K562 (cell line): ENCODE measurements at regions not wholly inside any gene's neighbourhood (a gene's known extent, or its start where the extent isn't known, plus 50 kb on each side); places are given as distances from the start of the nearest gene placed in this dataset.

ENCODE experiments used
- ATAC-seq: fragments of 200-7000 bp; cut with Tn5 transposase; 3 replicates; pipeline ENCODE4 v1.9.1; 2020; ENCODE audit warnings: moderate library complexity
- BruUV-seq: library from RNA; stranded (reverse); fragments of 400-500 nt; replicated peaks from 2 replicates; lab custom pipeline; 2021; lab: Mats Ljungman, UMichigan
- CTCF ChIA-PET: fragments of 300-600 bp; formaldehyde crosslinking; extraction: SDS; loops from one replicate; lab custom pipeline; 2021; ENCODE audit warnings: low intra/inter-chr PET ratio; lab: Yijun Ruan, JAX
- POLR2A ChIA-PET: fragments of 300-600, 350-650 bp; sonication (Branson Sonifier 250); formaldehyde crosslinking; extraction: SDS; loops from one replicate; lab custom pipeline; 2021; ENCODE audit warnings: antibody characterized with exemption, inconsistent platforms; lab: Yijun Ruan, JAX
- DNase-seq, 4 experiments: peaks; one replicate each; pipeline versions ENCODE4 v3.0.0 to v3.0.0-alpha.2; 2011 to 2018; ENCODE audit warnings: low spot score in 3 of 4, mixed read lengths in 3 of 4; ENCODE audit errors: extremely low read depth in 1 of 4
- FAIRE-seq: peaks from 2 replicates; lab custom pipeline; 2011; peaks lifted over from hg19 to GRCh38; lab: Jason Lieb, UNC
- H2AFZ ChIP-seq: 2 replicates; pipeline ENCODE4 v1.6.0; 2011; ENCODE audit warnings: low read depth, low read length, control low read depth, inconsistent platforms
- H3K27ac ChIP-seq: fragments of 200-600 bp; 3 replicates; pipeline ENCODE4 v1.8.0; 2011; ENCODE audit warnings: low read depth, mild to moderate bottlenecking, control low read depth, inconsistent platforms, low read length, moderate library complexity, mixed read lengths; ENCODE audit errors: extremely low read depth
- H3K27me3 ChIP-seq, 2 experiments: fragments of 300-600 bp in 1 of 2; 2 replicates in 1 of 2; 3 replicates in 1 of 2; pipeline versions ENCODE4 v1.6.0 to v1.8.0; 2011; ENCODE audit warnings: inconsistent platforms in 2 of 2, low read length in 2 of 2, mild to moderate bottlenecking in 1 of 2, mixed read lengths in 1 of 2, moderate library complexity in 1 of 2; ENCODE audit not compliant: control insufficient read depth in 2 of 2, insufficient read depth in 2 of 2
- H3K36me3 ChIP-seq: fragments of 300-600 bp; 3 replicates; pipeline ENCODE4 v1.8.0; 2011; ENCODE audit warnings: mild to moderate bottlenecking, low read length, inconsistent platforms; ENCODE audit not compliant: control insufficient read depth, insufficient read depth
- H3K4me1 ChIP-seq, 2 experiments: fragments of 200-600 bp in 1 of 2; replicated peaks in 1 of 2; 2 replicates in 1 of 2; 3 replicates in 1 of 2; pipeline versions ENCODE4 v1.5.1 to v1.8.0; 2011; ENCODE audit warnings: inconsistent platforms in 2 of 2, low read length in 2 of 2, mild to moderate bottlenecking in 1 of 2, mixed read lengths in 1 of 2, moderate library complexity in 1 of 2; ENCODE audit not compliant: control insufficient read depth in 2 of 2, insufficient read depth in 2 of 2
- H3K4me2 ChIP-seq: 2 replicates; pipeline ENCODE4 v1.6.1; 2011; ENCODE audit warnings: low read length, control low read depth, inconsistent platforms, mixed read lengths; ENCODE audit not compliant: insufficient read depth
- H3K4me3 ChIP-seq: fragments of 200-600 bp; sonication (generic), shearing (Covaris generic); 2 replicates; pipeline ENCODE4 v1.5.1; 2016; ENCODE audit warnings: control low read depth, inconsistent platforms
- H3K79me2 ChIP-seq: fragments of 200-600 bp; 3 replicates; pipeline ENCODE4 v1.8.0; 2011; ENCODE audit warnings: low read length, inconsistent platforms; ENCODE audit not compliant: control insufficient read depth, insufficient read depth
- H3K9ac ChIP-seq, 2 experiments: 2 replicates each; pipeline versions ENCODE4 v1.6.0 to v1.6.1; 2011; ENCODE audit warnings: low read depth in 2 of 2, low read length in 2 of 2, control low read depth in 1 of 2, inconsistent platforms in 1 of 2, mild to moderate bottlenecking in 1 of 2, mixed read lengths in 1 of 2; ENCODE audit not compliant: insufficient read depth in 1 of 2
- H3K9me1 ChIP-seq: one replicate; pipeline ENCODE4 v1.6.0; 2011; ENCODE audit warnings: inconsistent platforms, mild to moderate bottlenecking, low read length, moderate library complexity; ENCODE audit not compliant: control insufficient read depth, insufficient read depth
- H3K9me3 ChIP-seq: replicated peaks from 2 replicates; pipeline ENCODE4 v1.5.1; 2011; ENCODE audit warnings: low read depth, low read length, inconsistent platforms; ENCODE audit not compliant: control insufficient read depth, insufficient read depth
- H4K20me1 ChIP-seq: replicated peaks from 2 replicates; pipeline ENCODE4 v1.6.1; 2011; ENCODE audit warnings: low read length, inconsistent platforms, mixed read lengths; ENCODE audit not compliant: control insufficient read depth, insufficient read depth
- E2F3 ChIP-seq: fragments of 250-450 bp; sonication (Bioruptor Pico); IDR thresholded peaks from 2 replicates; pipeline ENCODE4 v1.4.0; 2020; ENCODE audit warnings: mild to moderate bottlenecking
- FOXJ2 ChIP-seq: fragments of 200-800 bp; sonication (Bioruptor generic); IDR thresholded peaks from 2 replicates; pipeline ENCODE4 v1.6.1; 2016; ENCODE audit warnings: missing genetic modification characterization, missing compliant biosample characterization
- HIVEP1 ChIP-seq: fragments of 250-450 bp; sonication (Bioruptor Pico); IDR thresholded peaks from 2 replicates; pipeline ENCODE4 v1.4.0; 2020; ENCODE audit warnings: mild to moderate bottlenecking
- HNRNPLL ChIP-seq: fragments of 200-400 bp; formaldehyde crosslinking; IDR thresholded peaks from 2 replicates; pipeline ENCODE4 v1.6.1; 2017; ENCODE audit warnings: low read length, low read depth, mild to moderate bottlenecking; ENCODE audit not compliant: poor library complexity, severe bottlenecking
- SIN3B ChIP-seq: fragments of 450-650 bp; IDR thresholded peaks from 2 replicates; pipeline ENCODE4 v1.6.1; 2017; ENCODE audit warnings: low read depth, mild to moderate bottlenecking, moderate library complexity
- TGIF2 ChIP-seq: sonication (generic); formaldehyde crosslinking; IDR thresholded peaks from 2 replicates; pipeline ENCODE4 v1.8.1; 2022; ENCODE audit warnings: mild to moderate bottlenecking, missing genetic modification reagents, moderate library complexity
- U2AF1 ChIP-seq: fragments of 200-400 bp; formaldehyde crosslinking; optimal IDR thresholded peaks from 2 replicates; pipeline ENCODE3; 2017; ENCODE audit warnings: mild to moderate bottlenecking, low read depth, low read length, moderate library complexity
- XRCC4 ChIP-seq: IDR thresholded peaks from one replicate; pipeline ENCODE4 v1.6.1; 2011; ENCODE audit not compliant: insufficient read depth, insufficient read length; ENCODE audit errors: extremely low read depth
- ZHX1 ChIP-seq: fragments of 150-350 bp; conservative IDR thresholded peaks from 2 replicates; pipeline ENCODE4 v1.6.1; 2014; ENCODE audit warnings: low read length
- ZKSCAN1 ChIP-seq: fragments of 150-350 bp; IDR thresholded peaks from 2 replicates; pipeline ENCODE4 v1.6.1; 2016; ENCODE audit warnings: low read depth, low read length
- ZNF174 ChIP-seq: fragments of 250-450 bp; sonication (Bioruptor Pico); IDR thresholded peaks from 2 replicates; pipeline ENCODE4 v1.4.0; 2020; ENCODE audit warnings: mild to moderate bottlenecking
- ZNF253 ChIP-seq: fragments of 250-450 bp; sonication (Bioruptor Pico); conservative IDR thresholded peaks from 2 replicates; pipeline ENCODE4 v1.6.1; 2021; ENCODE audit warnings: mild to moderate bottlenecking
- ZNF584 ChIP-seq: fragments of 200-800 bp; sonication (Bioruptor generic); IDR thresholded peaks from 2 replicates; pipeline ENCODE4 v1.6.1; 2016; ENCODE audit warnings: low read depth, mild to moderate bottlenecking, missing genetic modification characterization, missing compliant biosample characterization
- ZNF707 ChIP-seq: fragments of 250-450 bp; sonication (Bioruptor Pico); conservative IDR thresholded peaks from 2 replicates; pipeline ENCODE4 v1.8.0; 2022; ENCODE audit warnings: inconsistent platforms, mild to moderate bottlenecking, moderate library complexity
- WGBS: fragments of 100-300 bp; shearing (Covaris generic); methylation state at CpG from one replicate; pipeline ENCODE4 v1.1.6; 2016; ENCODE audit warnings: low coverage, mixed read lengths; ENCODE audit not compliant: insufficient coverage; ENCODE audit errors: missing lambda C conversion rate; 5-methylcytosine and 5-hydroxymethylcytosine counted together
- in situ Hi-C: fragments of 300-500 bp; cut with MboI; formaldehyde crosslinking; loops from 4 replicates; pipeline ENCODE4 v1.15.0; 2018; ENCODE audit warnings: inconsistent platforms, mixed read lengths
- intact Hi-C: fragments of 100-400 bp; cut with micrococcal nuclease; formaldehyde crosslinking; loops from 2 replicates; pipeline ENCODE4 v1.14.2; 2022

- Histone ChIP-seq H3K4me1 (no peaks in the 10 kb centered on the region), H3K9me1 (no peaks in the 10 kb centered on the region), H3K9ac (no peak overlapping the region), H3K4me2 (no peak overlapping the region), H3K27me3 (peaks cover 0 to 25% of the 10 kb centered on the region in 2 experiments; a peak in 2 of 5 replicates), H4K20me1 (no peaks in the 10 kb centered on the region; the same call in 1 of the 2 replicates), H3K4me3 (no peak overlapping the region), H3K79me2 (no peaks in the 10 kb centered on the region), H2AFZ (no peak overlapping the region), H3K36me3 (no peaks in the 10 kb centered on the region), H3K27ac (no peak overlapping the region), H3K9me3 (no peaks in the 10 kb centered on the region; the same call in 1 of the 2 replicates)
- intact Hi-C loops, result no loop called here
- POLR2A ChIA-PET, result no interaction called here
- 10% methylated on average over 2 of the region's 2 CpGs for WGBS
- no peak for FAIRE-seq
- TF ChIP-seq ZKSCAN1 (peak; percentile 81), ZNF174 (CRISPR knock-in tag) (no peak)
- in situ Hi-C loops, result no loop called here
- BruUV-seq, result no TSS peak
- DNase-seq, result no peak
- CTCF ChIA-PET, result no interaction called here
- ATAC-seq, result no peak
These were observed 71.7 kb upstream of the FZD10 start for GRCh38 chr12:130090542-130090941.

- in situ Hi-C loops (no loop called here), intact Hi-C loops (no loop called here)
- POLR2A ChIA-PET, result no interaction called here
- H3K36me3 ChIP-seq, result no peaks in the 10 kb centered on the region
- no peaks in the 10 kb centered on the region for H3K9me1 ChIP-seq
- no peak for DNase-seq
- 1% methylated on average over 8 of the region's 8 CpGs for WGBS
- H3K27me3 ChIP-seq, result peaks cover 0 to 26% of the 10 kb centered on the region in 2 experiments; a peak in 2 of 5 replicates
- no peak overlapping the region for H2AFZ ChIP-seq
- H3K27ac ChIP-seq, result no peak overlapping the region
- no peak overlapping the region for H3K9ac ChIP-seq
- BruUV-seq, result no TSS peak
- no peak overlapping the region for H3K4me2 ChIP-seq
- no peaks in the 10 kb centered on the region for H4K20me1 ChIP-seq
- CTCF ChIA-PET, result no interaction called here
- FAIRE-seq, result no peak
- ATAC-seq, result no peak
- no peak overlapping the region for H3K4me3 ChIP-seq
- no peaks in the 10 kb centered on the region for H3K79me2 ChIP-seq
- H3K9me3 ChIP-seq, result no peaks in the 10 kb centered on the region; the same call in 1 of the 2 replicates
- no peaks in the 10 kb centered on the region for H3K4me1 ChIP-seq
- TF ChIP-seq ZHX1 (no peak), SIN3B (no peak), TGIF2 (CRISPR knock-in tag) (no peak), ZNF584 (no peak), ZNF253 (CRISPR knock-in tag) (no peak), XRCC4 (no peak), HNRNPLL (no peak), FOXJ2 (tag) (no peak), HIVEP1 (CRISPR knock-in tag) (no peak), ZNF707 (no peak), E2F3 (no peak), U2AF1 (no peak)
These were observed 68.9 kb upstream of the FZD10 start for GRCh38 chr12:130093380-130093779.
